ENCODE measurements at regions not wholly inside any gene's neighbourhood (a gene's known extent, or its start where the extent isn't known, plus 50 kb on each side); places are given as distances from the start of the nearest gene placed in this dataset.

DNA sequence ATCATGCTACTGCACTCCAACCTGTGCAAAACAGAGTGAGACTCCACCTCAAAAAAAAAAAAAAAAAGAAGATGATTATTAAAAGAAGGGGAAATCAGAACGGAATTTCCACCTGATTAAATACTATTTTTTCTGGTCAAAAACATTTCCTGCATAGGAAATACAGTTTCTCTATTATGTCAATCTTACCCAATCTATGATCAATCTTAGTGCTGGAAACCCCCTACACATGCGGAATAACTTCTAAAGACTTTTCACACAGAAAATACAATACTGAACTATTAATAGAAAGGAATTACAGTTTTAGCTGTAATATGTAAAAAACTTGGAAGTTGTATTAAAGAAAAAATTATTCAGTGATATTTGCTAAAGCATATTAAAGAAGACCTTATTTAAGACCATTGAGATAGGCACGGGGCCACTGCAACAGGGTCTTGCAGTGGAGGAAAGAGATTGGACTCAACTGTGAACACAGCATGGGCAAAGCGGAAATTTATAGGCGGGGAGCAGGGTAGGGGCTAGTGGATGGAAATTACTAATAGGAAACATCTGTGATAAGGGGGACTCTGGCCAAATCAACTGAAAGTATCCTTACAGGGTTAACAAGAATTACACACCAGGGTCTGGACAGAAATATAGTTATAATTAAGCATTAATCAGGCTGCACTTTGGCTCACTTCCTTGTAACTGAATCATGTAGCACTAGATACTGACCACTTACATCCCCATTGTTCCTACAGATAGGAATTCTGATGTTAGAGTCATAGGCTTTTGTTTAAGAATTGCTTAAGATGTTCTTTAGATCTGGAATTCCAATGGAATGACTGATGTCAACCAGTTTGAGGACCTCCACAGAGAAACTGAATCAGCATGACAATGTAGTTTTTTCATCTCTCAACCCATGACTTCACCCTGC lies 411.5 kb upstream of the DDI1 start:
- Histone ChIP-seq H3K4me3 (no peak overlapping the region), H3K9me3 (no peaks in the 10 kb centered on the region), H3K36me3 (no peaks in the 10 kb centered on the region), H3K4me1 (no peaks in the 10 kb centered on the region), H3K27ac (no peak overlapping the region), H3K27me3 (no peaks in the 10 kb centered on the region)
- WGBS, 2 donors, result 82% methylated on average over 5 of the region's 5 CpGs
- intact Hi-C loops (cut with DNase I), result no loop called here
- no peak for TF ChIP-seq POLR2AphosphoS5 (IDR thresholded peaks at IDR 0.05)
- TF ChIP-seq, protein P1, sequence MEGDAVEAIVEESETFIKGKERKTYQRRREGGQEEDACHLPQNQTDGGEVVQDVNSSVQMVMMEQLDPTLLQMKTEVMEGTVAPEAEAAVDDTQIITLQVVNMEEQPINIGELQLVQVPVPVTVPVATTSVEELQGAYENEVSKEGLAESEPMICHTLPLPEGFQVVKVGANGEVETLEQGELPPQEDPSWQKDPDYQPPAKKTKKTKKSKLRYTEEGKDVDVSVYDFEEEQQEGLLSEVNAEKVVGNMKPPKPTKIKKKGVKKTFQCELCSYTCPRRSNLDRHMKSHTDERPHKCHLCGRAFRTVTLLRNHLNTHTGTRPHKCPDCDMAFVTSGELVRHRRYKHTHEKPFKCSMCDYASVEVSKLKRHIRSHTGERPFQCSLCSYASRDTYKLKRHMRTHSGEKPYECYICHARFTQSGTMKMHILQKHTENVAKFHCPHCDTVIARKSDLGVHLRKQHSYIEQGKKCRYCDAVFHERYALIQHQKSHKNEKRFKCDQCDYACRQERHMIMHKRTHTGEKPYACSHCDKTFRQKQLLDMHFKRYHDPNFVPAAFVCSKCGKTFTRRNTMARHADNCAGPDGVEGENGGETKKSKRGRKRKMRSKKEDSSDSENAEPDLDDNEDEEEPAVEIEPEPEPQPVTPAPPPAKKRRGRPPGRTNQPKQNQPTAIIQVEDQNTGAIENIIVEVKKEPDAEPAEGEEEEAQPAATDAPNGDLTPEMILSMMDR (IDR thresholded peaks at IDR 0.05), result no peak
- TF ChIP-seq POLR2A (IDR thresholded peaks at IDR 0.05), result no peak
- TF ChIP-seq EP300 (IDR thresholded peaks at IDR 0.05), result no peak
- DNase-seq, result no peak

DNA sequence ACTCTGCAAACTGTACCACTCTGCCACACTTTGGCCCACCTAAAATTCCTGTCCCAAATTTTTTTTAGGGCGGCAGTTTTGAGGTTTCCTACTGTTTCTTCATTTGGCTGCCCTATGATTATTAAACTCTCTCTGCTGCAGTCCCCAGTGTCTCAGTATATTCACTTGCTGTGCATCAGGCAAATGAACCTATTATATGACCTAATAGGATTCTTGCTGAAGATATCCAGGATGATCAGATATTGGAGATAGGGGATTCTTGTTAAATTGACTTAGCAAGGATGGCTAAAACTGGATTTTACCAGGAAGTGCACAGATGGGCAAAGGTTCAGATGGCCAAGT lies 410.8 kb upstream of the DDI1 start:
- no peaks in the 10 kb centered on the region for H3K4me1 ChIP-seq
- H3K4me3 ChIP-seq, result no peak overlapping the region
- intact Hi-C loops (cut with DNase I), result no loop called here
- WGBS, 2 donors, result 0 to 66% methylated on average over 1 of the region's 1 CpG
- H3K27me3 ChIP-seq, result no peaks in the 10 kb centered on the region
- no peaks in the 10 kb centered on the region for H3K36me3 ChIP-seq
- no peak for DNase-seq
- H3K9me3 ChIP-seq, result no peaks in the 10 kb centered on the region
- TF ChIP-seq POLR2AphosphoS5 (IDR thresholded peaks at IDR 0.05) (no peak), EP300 (IDR thresholded peaks at IDR 0.05) (no peak), POLR2A (IDR thresholded peaks at IDR 0.05) (no peak)
- TF ChIP-seq, protein P1 (IDR thresholded peaks at IDR 0.05), result no peak
- no peak overlapping the region for H3K27ac ChIP-seq

DNA sequence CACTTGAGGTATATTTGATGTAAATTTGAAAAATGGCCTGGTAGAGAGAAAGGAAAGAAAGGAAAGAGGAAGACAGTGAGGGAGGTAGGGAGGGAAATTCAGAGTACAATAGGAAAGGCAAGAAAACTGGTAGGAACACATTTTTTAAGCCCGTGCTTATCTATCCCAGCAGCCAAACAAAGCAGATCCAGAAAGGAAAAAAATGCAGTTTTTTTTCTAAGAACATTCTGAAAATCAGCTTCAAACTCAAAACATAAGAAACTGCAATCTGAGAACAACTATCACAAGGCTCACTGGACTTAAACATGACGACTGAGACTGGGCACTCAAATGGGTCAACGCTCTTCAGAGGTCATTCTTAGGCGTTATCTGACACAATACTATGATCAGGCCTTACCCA lies 408.3 kb upstream of the DDI1 start:
- H3K27me3 ChIP-seq, result no peaks in the 10 kb centered on the region
- DNase-seq, result no peak
- H3K4me1 ChIP-seq, result peaks cover 0 to under 1% (median 0%) of the 10 kb centered on the region in 4 donors
- no peaks in the 10 kb centered on the region for H3K9me3 ChIP-seq
- 86 to 89% methylated on average over 4 of the region's 4 CpGs for WGBS, 2 donors
- H3K27ac ChIP-seq, result no peak overlapping the region
- no peak overlapping the region for H3K4me3 ChIP-seq
- no peaks in the 10 kb centered on the region for H3K36me3 ChIP-seq
- TF ChIP-seq EP300 (IDR thresholded peaks at IDR 0.05) (no peak), POLR2AphosphoS5 (IDR thresholded peaks at IDR 0.05) (no peak), POLR2A (IDR thresholded peaks at IDR 0.05) (no peak)
- TF ChIP-seq, protein P1 (IDR thresholded peaks at IDR 0.05), result no peak
- intact Hi-C loops (cut with DNase I), result no loop called here

DNA sequence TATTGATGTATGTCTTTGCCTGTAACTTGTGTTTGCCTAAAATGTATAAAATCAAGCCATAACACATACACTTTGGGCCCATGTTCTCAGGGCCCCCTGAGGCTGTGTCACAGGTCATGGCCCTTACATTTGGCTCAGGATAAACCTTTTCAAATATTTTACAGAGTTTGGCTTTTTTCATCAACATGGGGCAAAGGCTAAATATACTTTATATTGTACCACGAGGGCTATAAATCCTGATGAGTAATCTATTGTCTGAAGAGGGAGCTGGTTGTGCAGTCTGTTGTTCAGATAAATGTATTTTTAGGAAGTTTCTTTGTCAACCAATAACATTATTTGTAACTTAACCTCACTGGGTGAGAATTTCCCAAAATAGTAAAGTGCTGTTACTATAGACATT lies 404.6 kb upstream of the DDI1 start:
- H3K4me1 ChIP-seq, result peaks cover 0 to 4% (median 0%) of the 10 kb centered on the region in 4 donors
- H3K36me3 ChIP-seq, result no peaks in the 10 kb centered on the region
- no peaks in the 10 kb centered on the region for H3K27me3 ChIP-seq
- 2 to 21% methylated on average over 1 of the region's 1 CpG for WGBS, 2 donors
- no peak for DNase-seq
- H3K4me3 ChIP-seq, result no peak overlapping the region
- no peaks in the 10 kb centered on the region for H3K9me3 ChIP-seq
- H3K27ac ChIP-seq, result no peak overlapping the region
- intact Hi-C loops (cut with DNase I), result no loop called here
- TF ChIP-seq, protein P1 (IDR thresholded peaks at IDR 0.05), result no peak
